K562 (cell line): ENCODE measurements at regions not wholly inside any gene's neighbourhood (a gene's known extent, or its start where the extent isn't known, plus 50 kb on each side); places are given as distances from the start of the nearest gene placed in this dataset.
A peak's percentile ranks its signal among the peaks of the same experiment; 100 is the strongest.

Experiments used
- ATF6 ChIP-seq: sonication (generic); formaldehyde crosslinking; IDR thresholded peaks from 2 replicates; pipeline ENCODE4 v1.4.0; 2020; ENCODE audit warnings: mild to moderate bottlenecking, missing genetic modification reagents
- CHD1 ChIP-seq: fragments of 200-600 bp; sonication (generic); IDR thresholded peaks from one replicate; pipeline ENCODE4 v1.6.1; 2012; ENCODE audit warnings: mild to moderate bottlenecking, moderate library complexity, low read length, inconsistent platforms
- DNMT1 ChIP-seq: fragments of 450-650 bp; IDR thresholded peaks from 2 replicates; pipeline ENCODE4 v1.6.1; 2016; ENCODE audit warnings: antibody characterized with exemption, mild to moderate bottlenecking
- EP400 ChIP-seq: fragments of 450-650 bp; IDR thresholded peaks from 2 replicates; pipeline ENCODE4 v1.6.1; 2017; ENCODE audit warnings: antibody characterized with exemption, mild to moderate bottlenecking, moderate library complexity
- FOXA3 ChIP-seq, 2 experiments: fragments of 450-650 bp in 1 of 2; sonication (generic) in 1 of 2; formaldehyde crosslinking; IDR thresholded peaks in 1 of 2; conservative IDR thresholded peaks in 1 of 2; 2 replicates each; pipeline versions ENCODE4 v1.4.0 to v1.8.0; 2020 to 2022; ENCODE audit warnings: mild to moderate bottlenecking in 2 of 2, missing genetic modification reagents in 1 of 2
- FOXK1 ChIP-seq: sonication (generic); formaldehyde crosslinking; IDR thresholded peaks from 2 replicates; pipeline ENCODE4 v1.8.0; 2022; ENCODE audit warnings: missing genetic modification reagents, mild to moderate bottlenecking, borderline replicate concordance
- ID3 ChIP-seq, 2 experiments: fragments of 250-450 bp in 1 of 2; fragments of 450-650 bp in 1 of 2; sonication (Bioruptor Pico) in 1 of 2; IDR thresholded peaks; 2 replicates each; pipeline versions ENCODE4 v1.6.1 to v1.8.0; 2016 to 2021; ENCODE audit warnings: mild to moderate bottlenecking in 2 of 2, moderate library complexity in 2 of 2, missing compliant biosample characterization in 1 of 2, missing genetic modification characterization in 1 of 2
- JUND ChIP-seq, 2 experiments: IDR thresholded peaks; 2 replicates in 1 of 2; 3 replicates in 1 of 2; pipeline ENCODE4 v1.6.1; 2011; ENCODE audit warnings: borderline replicate concordance in 2 of 2, low read depth in 2 of 2, low read length in 2 of 2, improper control_type of control experiment in 1 of 2, missing biosample characterization in 1 of 2, missing genetic modification characterization in 1 of 2, missing genetic modification reagents in 1 of 2
- NCOA2 ChIP-seq, 2 experiments: fragments of 450-650 bp; IDR thresholded peaks; 2 replicates each; pipeline ENCODE4 v1.6.1; 2018; ENCODE audit warnings: mild to moderate bottlenecking in 2 of 2, moderate library complexity in 1 of 2; ENCODE audit not compliant: partially characterized antibody in 2 of 2
- NFE2 ChIP-seq: IDR thresholded peaks from 2 replicates; pipeline ENCODE4 v1.6.1; 2014; ENCODE audit warnings: antibody characterized with exemption, low read depth
- NR2C1 ChIP-seq, 2 experiments: fragments of 450-650 bp; IDR thresholded peaks; 2 replicates each; pipeline ENCODE4 v1.6.1; 2017; ENCODE audit warnings: mild to moderate bottlenecking in 2 of 2, antibody characterized with exemption in 1 of 2, inconsistent platforms in 1 of 2, missing compliant biosample characterization in 1 of 2, missing genetic modification characterization in 1 of 2
- OTX1 ChIP-seq: fragments of 450-650 bp; formaldehyde crosslinking; IDR thresholded peaks from 2 replicates; pipeline ENCODE4 v1.4.0; 2022; ENCODE audit warnings: mild to moderate bottlenecking
- POLR2AphosphoS5 ChIP-seq: IDR thresholded peaks from 2 replicates; pipeline ENCODE4 v1.6.1; 2011; ENCODE audit warnings: mild to moderate bottlenecking, low read depth, low read length, moderate library complexity; ENCODE audit not compliant: control insufficient read depth, insufficient read depth
- POU5F1 ChIP-seq: fragments of 150-350 bp; IDR thresholded peaks from 2 replicates; pipeline ENCODE4 v1.6.1; 2014; ENCODE audit warnings: borderline replicate concordance, low read length, low read depth, mild to moderate bottlenecking; ENCODE audit not compliant: partially characterized antibody
- RAD51 ChIP-seq: fragments of 450-650 bp; IDR thresholded peaks from 2 replicates; pipeline ENCODE4 v1.7.1; 2016; ENCODE audit warnings: low read depth, mild to moderate bottlenecking, borderline replicate concordance
- SMARCA4 ChIP-seq: fragments of 450-650 bp; IDR thresholded peaks from 2 replicates; pipeline ENCODE4 v1.6.1; 2016
- TAF7 ChIP-seq: fragments of 450-650 bp; IDR thresholded peaks from 2 replicates; pipeline ENCODE4 v1.6.1; 2016; ENCODE audit warnings: missing genetic modification characterization, missing compliant biosample characterization
- TARDBP ChIP-seq: fragments of 450-650 bp; IDR thresholded peaks from 2 replicates; pipeline ENCODE4 v1.6.1; 2016
- ZBTB17 ChIP-seq: fragments of 450-650 bp; formaldehyde crosslinking; IDR thresholded peaks from 2 replicates; pipeline ENCODE4 v1.4.0; 2020; ENCODE audit warnings: mild to moderate bottlenecking
- ZC3H4 ChIP-seq: sonication (generic); formaldehyde crosslinking; IDR thresholded peaks from 2 replicates; pipeline ENCODE4 v1.9.0; 2021; ENCODE audit warnings: missing genetic modification reagents, borderline replicate concordance
- ZNF589 ChIP-seq: fragments of 200-800 bp; sonication (Bioruptor generic); IDR thresholded peaks from 2 replicates; pipeline ENCODE4 v1.6.1; 2016; ENCODE audit warnings: low read depth, missing genetic modification characterization, missing compliant biosample characterization
- ZNF707 ChIP-seq: fragments of 250-450 bp; sonication (Bioruptor Pico); conservative IDR thresholded peaks from 2 replicates; pipeline ENCODE4 v1.8.0; 2022; ENCODE audit warnings: inconsistent platforms, mild to moderate bottlenecking, moderate library complexity
- TF ChIP-seq, protein P1 (sequence below): IDR thresholded peaks from 3 replicates; pipeline ENCODE4 v1.6.1; 2011; ENCODE audit warnings: borderline replicate concordance, mild to moderate bottlenecking, moderate library complexity; ENCODE audit not compliant: insufficient read length; ENCODE audit errors: extremely low read depth

GRCh38 chr4:55742655-55743202, 76.9 kb upstream of the EXOC1L start (continued):
- peak; percentile 27; the same call in 1 of the 2 replicates for TF ChIP-seq NR2C1 (IDR thresholded peaks at IDR 0.05)
- peak; percentile 90 for TF ChIP-seq NR2C1 (tag; IDR thresholded peaks at IDR 0.05)
- TF ChIP-seq, protein P1, sequence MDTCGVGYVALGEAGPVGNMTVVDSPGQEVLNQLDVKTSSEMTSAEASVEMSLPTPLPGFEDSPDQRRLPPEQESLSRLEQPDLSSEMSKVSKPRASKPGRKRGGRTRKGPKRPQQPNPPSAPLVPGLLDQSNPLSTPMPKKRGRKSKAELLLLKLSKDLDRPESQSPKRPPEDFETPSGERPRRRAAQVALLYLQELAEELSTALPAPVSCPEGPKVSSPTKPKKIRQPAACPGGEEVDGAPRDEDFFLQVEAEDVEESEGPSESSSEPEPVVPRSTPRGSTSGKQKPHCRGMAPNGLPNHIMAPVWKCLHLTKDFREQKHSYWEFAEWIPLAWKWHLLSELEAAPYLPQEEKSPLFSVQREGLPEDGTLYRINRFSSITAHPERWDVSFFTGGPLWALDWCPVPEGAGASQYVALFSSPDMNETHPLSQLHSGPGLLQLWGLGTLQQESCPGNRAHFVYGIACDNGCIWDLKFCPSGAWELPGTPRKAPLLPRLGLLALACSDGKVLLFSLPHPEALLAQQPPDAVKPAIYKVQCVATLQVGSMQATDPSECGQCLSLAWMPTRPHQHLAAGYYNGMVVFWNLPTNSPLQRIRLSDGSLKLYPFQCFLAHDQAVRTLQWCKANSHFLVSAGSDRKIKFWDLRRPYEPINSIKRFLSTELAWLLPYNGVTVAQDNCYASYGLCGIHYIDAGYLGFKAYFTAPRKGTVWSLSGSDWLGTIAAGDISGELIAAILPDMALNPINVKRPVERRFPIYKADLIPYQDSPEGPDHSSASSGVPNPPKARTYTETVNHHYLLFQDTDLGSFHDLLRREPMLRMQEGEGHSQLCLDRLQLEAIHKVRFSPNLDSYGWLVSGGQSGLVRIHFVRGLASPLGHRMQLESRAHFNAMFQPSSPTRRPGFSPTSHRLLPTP = no peak
- TF ChIP-seq FOXK1 (CRISPR knock-in tag) = no peak
- TF ChIP-seq CHD1 = no peak
- no peak for TF ChIP-seq ZNF707 (CRISPR knock-in tag)
- TF ChIP-seq RAD51 = no peak
- TF ChIP-seq ZC3H4 = no peak
- TF ChIP-seq ID3 (CRISPR knock-in tag; IDR thresholded peaks at IDR 0.05) = peak; percentile 77; the same call in 1 of the 2 replicates
- TF ChIP-seq ID3 (tag; IDR thresholded peaks at IDR 0.05) = peak; percentile 97
- peak; percentile 80; the same call in 1 of the 2 replicates for TF ChIP-seq OTX1 (CRISPR knock-in tag)
- no peak for TF ChIP-seq TARDBP
- peak in 1 of 2 experiments; percentile 61; a peak in 2 of 4 replicates for TF ChIP-seq FOXA3 (CRISPR knock-in tag; conservative IDR thresholded peaks at IDR 0.05 in 1 of 2, IDR thresholded peaks at IDR 0.05 in 1 of 2)
- no peak for TF ChIP-seq DNMT1
- peak in 1 of 2 experiments; percentile 66 for TF ChIP-seq NCOA2 (IDR thresholded peaks at IDR 0.05; ENCODE audit: partially characterized antibody in 2 of 2)
- TF ChIP-seq ZBTB17 (CRISPR knock-in tag) = peak; percentile 91
- TF ChIP-seq SMARCA4 = peak; percentile 74
- peak; percentile 97 for TF ChIP-seq NFE2
- peak; percentile 92 for TF ChIP-seq ZNF589 (CRISPR knock-in tag)
- TF ChIP-seq EP400 = peak; percentile 25; the same call in 1 of the 2 replicates
- TF ChIP-seq JUND (IDR thresholded peaks at IDR 0.05; ENCODE audit: borderline replicate concordance, low read depth, low read length) = peak; percentile 48
- TF ChIP-seq JUND (tag; IDR thresholded peaks at IDR 0.05; ENCODE audit: borderline replicate concordance, low read depth, low read length) = peak; percentile 89; the same call in 2 of the 3 replicates
- TF ChIP-seq TAF7 (tag) = peak; percentile 73; the same call in 1 of the 2 replicates
- no peak for TF ChIP-seq ATF6 (CRISPR knock-in tag)
- no peak for TF ChIP-seq POLR2AphosphoS5
- TF ChIP-seq POU5F1 = no peak
